ENCODE measurements at regions not wholly inside any gene's neighbourhood (a gene's known extent, or its start where the extent isn't known, plus 50 kb on each side); places are given as distances from the start of the nearest gene placed in this dataset.
"Not testable (repeated sequence)": the region's sequence is repeated elsewhere in the genome, so short reads cannot be mapped to it uniquely, and the experiment has no call there.

DNA sequence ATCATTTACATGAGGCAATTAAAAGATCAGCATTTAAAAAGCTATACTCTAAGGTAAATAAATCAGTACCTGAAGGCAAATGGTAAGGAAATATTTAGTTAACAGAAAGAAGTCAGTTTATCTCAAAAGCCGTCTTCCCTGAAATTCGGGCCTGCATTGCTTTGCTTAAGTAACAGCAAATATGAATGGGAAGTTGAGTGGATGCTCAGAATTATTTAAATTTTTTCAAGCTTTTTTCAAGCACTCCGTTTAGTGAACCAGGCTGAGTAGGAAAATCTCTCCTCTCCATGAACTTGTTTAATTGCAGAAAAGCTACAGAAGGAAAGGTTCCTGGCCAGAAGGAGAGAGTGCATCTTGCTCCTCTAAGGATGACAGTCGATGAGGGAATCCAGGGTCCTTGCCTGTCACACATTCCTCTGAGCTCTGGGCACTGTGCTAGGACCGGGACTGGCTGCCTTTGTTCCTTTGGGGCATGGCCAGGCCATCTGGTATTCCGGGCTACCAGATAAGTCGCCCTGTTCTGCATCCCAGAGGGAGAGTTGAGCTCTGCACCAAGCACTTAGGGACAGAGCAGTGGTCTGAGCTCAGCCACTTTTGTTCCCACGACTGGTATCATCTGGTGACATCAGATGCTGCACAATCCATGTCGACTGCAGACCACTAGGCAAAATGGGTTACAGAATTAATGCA is 77.6 kb downstream of the RIN2 start:
- no peak for DNase-seq

DNA sequence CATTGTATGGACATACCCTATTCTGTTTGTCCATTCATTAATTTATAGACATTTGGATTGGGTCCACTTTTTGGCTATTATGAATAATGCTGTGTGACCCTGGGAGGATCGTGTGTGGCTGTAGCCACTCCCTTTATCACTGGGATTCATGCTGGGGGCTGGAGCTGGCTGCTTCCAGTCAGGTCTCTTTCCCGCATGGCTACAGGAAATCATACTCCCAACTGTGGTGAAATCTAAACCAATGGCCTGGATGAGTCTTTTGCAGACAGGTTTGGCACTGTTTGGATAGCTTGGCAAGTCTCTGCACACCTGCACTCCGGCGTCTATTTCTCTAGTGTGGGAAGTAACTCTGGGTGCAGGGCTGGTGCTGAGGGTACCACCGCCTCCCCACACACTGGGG is 80.4 kb downstream of the RIN2 start:
- DNase-seq, result no peak

DNA sequence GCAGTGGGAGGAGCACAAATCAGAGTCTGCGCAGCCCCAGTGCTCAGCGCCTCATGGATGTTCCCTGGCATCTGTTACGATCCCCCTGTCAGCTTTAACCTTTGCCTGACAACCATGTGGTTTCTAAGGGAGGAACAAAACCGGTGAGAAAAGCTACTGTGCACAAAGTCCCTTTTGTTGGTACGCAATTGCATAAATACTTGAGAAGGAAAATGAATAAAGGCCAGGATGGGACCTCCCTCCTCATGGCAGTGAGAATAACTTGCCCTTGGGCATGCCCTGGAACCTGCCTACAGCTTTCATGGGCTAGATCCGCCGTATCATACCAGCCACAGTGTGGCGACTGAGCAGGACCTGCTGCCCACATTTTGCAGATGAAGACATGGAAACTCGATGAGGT is 81.0 kb downstream of the RIN2 start:
- DNase-seq, result no peak

DNA sequence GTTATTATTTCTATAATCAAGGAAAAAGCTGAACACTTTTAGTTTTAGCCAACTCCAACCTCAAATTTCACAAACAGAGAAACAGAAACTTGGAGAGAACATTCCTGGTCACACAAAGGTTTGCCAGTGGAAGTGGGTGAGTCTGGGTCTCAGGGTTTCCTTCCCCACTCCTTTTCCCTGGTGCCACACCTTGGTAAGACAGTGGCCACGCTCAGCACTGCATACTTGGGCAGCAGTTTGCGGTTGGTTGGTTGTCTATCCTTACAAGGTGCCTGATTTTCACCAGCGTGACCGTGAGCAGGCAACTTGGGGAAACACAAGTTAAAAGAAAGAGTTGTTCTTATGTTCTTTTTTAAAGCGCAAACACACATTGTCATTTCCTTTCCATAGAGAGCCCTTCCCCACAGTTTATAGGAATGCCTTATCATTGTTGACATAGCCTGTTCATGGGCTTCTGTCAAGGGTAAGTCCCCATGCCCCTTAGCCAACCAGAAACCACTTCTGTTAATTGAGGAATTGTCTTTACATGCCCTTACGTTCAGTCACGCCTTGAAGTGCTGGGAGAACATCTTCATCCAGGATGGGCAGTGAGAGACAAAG is 82.2 kb downstream of the RIN2 start:
- DNase-seq, result no peak

GRCh38 chr20:19841740-19842139 is 83.7 kb downstream of the RIN2 start:
- no peak for DNase-seq

DNA sequence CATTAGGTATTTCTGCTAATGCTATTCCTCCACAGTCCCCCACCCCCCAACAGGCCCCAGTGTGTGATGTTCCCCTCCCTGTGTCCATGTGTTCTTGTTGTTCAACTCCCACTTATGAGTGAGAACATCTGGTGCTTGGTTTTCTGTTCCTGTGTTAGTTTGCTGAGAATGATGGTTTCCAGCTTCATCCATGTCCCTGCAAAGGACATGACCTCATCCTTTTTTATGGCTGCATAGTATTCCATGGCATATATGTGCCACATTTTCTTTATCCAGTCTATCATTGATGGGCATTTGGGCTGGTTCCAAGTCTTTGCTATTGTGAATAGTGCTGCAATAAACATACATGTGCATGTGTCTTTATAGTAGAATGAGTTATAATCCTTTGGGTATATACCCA is 86.8 kb downstream of the RIN2 start:
- DNase-seq, result not testable (repeated sequence)

- no peak for DNase-seq
Observed at GRCh38 chr20:19847383-19847782, 89.3 kb downstream of the RIN2 start.

GRCh38 chr20:19849341-19850197 is 91.5 kb downstream of the RIN2 start:
- DNase-seq, result no peak

DNA sequence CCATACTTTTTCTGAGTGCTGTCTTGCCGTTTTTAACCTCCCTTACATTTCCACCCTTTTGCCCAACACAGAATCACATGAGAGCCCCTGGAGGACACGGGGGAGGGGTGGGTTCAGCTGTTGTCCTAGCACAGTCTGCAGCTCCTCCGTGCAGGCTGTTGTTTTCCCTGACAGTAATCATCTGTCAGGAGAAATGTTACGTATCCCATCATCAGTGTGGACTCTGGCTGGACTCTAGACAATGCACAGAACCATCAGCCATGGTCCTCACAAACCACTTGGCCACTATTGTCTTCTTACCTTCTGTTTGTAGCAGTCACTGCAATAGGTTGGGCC is 92.1 kb downstream of the RIN2 start:
- no peak for DNase-seq

GRCh38 chr20:19851861-19852260 is 93.8 kb downstream of the RIN2 start:
- no peak for DNase-seq

DNA sequence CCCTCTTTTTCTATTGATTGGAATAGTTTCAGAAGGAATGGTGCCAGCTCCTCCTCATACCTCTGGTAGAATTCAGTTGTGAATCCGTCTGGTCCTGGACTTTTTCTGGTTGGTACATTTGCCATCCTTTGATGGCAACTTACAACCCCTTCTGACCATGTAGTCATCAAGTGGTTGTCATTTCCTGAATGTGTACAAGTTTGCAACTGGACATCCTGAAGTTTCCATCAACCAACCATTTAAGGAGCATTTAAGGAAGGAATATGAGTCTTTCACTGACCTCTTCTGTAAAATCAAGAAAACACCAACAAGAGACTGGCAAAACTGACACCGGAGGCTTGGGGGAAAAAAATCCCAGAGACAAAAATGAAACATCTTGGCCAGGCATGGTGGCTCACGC is 97.4 kb downstream of the RIN2 start:
- DNase-seq, result no peak

DNA sequence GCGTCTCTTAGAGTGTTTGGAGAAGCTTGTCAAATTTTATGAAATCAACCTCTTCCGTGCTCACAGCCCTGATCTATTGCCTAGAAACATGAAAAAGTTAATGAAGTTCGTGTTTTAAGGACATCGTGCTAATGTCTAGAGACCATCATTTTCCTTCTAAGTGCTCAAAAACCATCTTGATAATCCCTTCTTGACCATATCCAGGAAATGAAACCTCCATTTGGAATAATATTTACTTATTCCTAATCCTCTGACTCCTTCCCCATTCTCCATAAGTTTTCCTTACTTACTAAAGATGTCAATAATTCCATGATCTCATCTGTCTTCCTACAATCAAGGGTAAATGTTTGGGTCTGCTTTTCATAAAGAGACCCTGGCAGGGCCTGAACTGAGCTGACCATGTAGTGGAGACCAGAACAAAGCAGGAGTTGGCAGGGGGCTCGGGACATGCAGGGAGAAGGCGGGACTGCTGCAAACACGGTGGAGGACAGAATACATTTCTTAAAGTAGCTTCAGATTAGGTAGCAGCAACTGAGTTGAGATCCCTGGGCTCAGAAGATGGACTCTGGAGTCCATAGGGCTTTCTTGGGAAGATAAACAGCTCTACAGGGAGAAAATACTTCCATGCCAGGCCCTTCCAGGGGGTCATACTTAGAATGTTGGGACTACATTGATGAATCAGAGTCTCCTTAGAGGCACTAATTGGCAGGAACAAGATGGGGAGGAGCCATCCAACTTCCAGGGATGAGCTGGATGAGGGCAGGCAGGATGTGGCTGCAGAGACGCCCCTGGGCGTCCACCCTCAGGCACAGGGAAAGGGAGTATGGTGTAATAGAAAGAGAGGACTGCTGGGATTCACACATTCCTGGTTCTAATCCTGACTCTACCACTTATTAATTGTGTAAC is 100.7 kb downstream of the RIN2 start:
- DNase-seq, result no peak

- DNase-seq, result no peak
Observed at GRCh38 chr20:19859444-19859843, 101.4 kb downstream of the RIN2 start.

DNA sequence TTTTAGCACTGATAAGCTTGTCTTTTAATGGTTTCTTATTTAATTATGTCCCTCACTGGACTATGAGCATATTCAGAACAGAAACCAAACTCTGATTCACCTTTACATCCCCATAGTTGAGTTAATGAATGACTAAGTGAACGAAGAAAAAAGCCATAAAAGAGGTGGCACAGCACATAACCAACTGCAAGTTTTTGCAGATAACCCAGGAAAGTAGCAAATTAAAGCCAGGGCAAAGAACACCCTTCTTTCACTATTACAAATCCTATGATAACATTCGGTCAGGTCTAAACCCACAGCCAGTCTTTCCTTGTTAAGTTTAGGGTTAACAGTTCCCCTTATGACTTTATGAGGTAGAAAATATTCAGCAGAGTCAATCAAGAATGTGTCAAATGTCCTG is 102.7 kb downstream of the RIN2 start:
- DNase-seq, result no peak

GRCh38 chr20:19861147-19861759 is 103.2 kb downstream of the RIN2 start:
- no peak for DNase-seq

DNA sequence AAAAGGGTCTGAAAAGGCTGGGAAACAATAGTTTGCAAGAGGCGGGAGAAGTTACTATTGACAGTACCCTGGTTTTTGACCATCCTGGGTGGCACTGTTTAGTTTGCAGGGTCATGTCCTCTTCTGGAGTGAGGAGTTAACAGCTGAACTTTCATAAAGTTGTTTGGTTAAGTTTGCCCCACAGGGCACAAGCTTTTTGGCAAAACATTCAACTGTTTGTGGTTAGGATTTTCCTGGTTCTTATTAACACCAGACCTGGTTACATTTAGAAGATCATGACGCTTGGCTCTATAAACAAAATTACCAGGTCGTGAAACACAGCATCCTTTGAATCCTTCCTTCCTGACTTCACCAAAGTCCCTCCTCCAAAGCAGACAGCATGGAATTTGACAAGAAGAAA is 106.1 kb downstream of the RIN2 start:
- DNase-seq, result no peak

- no peak for DNase-seq
Observed at GRCh38 chr20:19866070-19866469, 108.0 kb downstream of the RIN2 start.

DNA sequence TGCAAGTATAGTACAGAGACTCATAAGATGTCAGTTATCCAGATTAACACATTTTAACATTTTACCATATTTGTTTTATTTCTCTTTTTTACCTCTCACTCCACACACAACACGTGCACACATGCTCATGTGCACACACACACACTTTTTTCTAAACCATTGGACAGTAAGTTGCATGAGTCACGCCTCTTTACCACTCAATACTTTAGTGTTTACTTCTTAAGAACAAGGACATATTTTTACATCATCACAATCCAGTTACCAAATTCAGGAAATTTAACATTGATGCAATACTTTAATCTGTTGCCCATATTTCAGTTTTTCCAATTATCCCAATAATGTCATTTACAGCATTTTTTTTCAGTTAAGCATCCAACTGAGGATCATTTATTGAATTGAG is 109.0 kb downstream of the RIN2 start:
- DNase-seq, result no peak

- DNase-seq, result no peak
Observed at GRCh38 chr20:19867940-19868371, 109.9 kb downstream of the RIN2 start.

- DNase-seq, result no peak
Observed at GRCh38 chr20:19868441-19868840, 110.4 kb downstream of the RIN2 start.

GRCh38 chr20:19872001-19872400 is 113.9 kb downstream of the RIN2 start:
- no peak for DNase-seq

GRCh38 chr20:19874040-19874727 is 116.1 kb downstream of the RIN2 start:
- DNase-seq, result no peak

Data from activated CD8-positive, alpha-beta memory T cell treated with anti-CD3 and anti-CD28 coated beads, Interleukin-2, amount 50 U/mL, for 48 hours (primary cell).